Adrenal gland (tissue), 9 donors: ENCODE measurements at regions not wholly inside any gene's neighbourhood (a gene's known extent, or its start where the extent isn't known, plus 50 kb on each side); places are given as distances from the start of the nearest gene placed in this dataset.

Experiments used
- DNase-seq, 7 donors: peaks; one replicate each; pipeline ENCODE4 v3.0.0-alpha.2; 2019 to 2020
- H3K27ac ChIP-seq, 5 donors: fragments of 200-600 bp; sonication (generic) in 4 of 5; 1 replicate in 3 of 5; 2 replicates in 2 of 5; pipeline versions ENCODE4 v1.5.1 to v1.8.0; 2016 to 2020; ENCODE audit warnings: mild to moderate bottlenecking in 1 of 5
- H3K27me3 ChIP-seq: fragments of 200-600 bp; 2 replicates; pipeline ENCODE4 v1.8.0; 2021
- H3K36me3 ChIP-seq, 2 donors: fragments of 200-600 bp; replicated peaks in 1 of 2; 1 replicate in 1 of 2; 2 replicates in 1 of 2; pipeline versions ENCODE4 v1.5.1 to v1.8.0; 2018 to 2022
- H3K4me1 ChIP-seq, 2 donors: fragments of 200-600 bp; replicated peaks in 1 of 2; 1 replicate in 1 of 2; 2 replicates in 1 of 2; pipeline versions ENCODE4 v1.5.1 to v1.8.0; 2018 to 2021
- H3K4me3 ChIP-seq, 4 donors: fragments of 200-600 bp; sonication (generic) in 3 of 4; one replicate each; pipeline ENCODE4 v1.5.1; 2016 to 2018
- H3K9me3 ChIP-seq, 3 donors: fragments of 200-600 bp; sonication (generic) in 1 of 3; replicated peaks in 1 of 3; 1 replicate in 2 of 3; 2 replicates in 1 of 3; pipeline versions ENCODE4 v1.5.1 to v1.8.0; 2016 to 2021
- POLR2A ChIP-seq, 2 donors: fragments of 450-650 bp; IDR thresholded peaks; one replicate each; pipeline ENCODE4 v1.6.1; 2017; ENCODE audit warnings: antibody characterized with exemption in 2 of 2, mild to moderate bottlenecking in 2 of 2, moderate library complexity in 1 of 2
- WGBS, 4 donors: extraction: QIAGEN DNeasy Blood & Tissue Kit in 2 of 4; methylation state at CpG; one replicate each; pipeline versions ENCODE4 v1.1.5 to v1.1.7; 2013 to 2017; 5-methylcytosine and 5-hydroxymethylcytosine counted together
- intact Hi-C, 2 donors: fragments of 100-400 bp; cut with DNase I; formaldehyde crosslinking; loops; one replicate each; pipeline versions ENCODE4 v1.14.1 to v1.15.0; 2022 to 2023
- TF ChIP-seq, protein P1 (sequence below), 6 experiments: fragments of 450-650 bp in 4 of 6; fragments of 200-600 bp in 2 of 6; sonication (generic) in 1 of 6; IDR thresholded peaks; 1 replicate in 5 of 6; 2 replicates in 1 of 6; pipeline versions ENCODE4 v1.5.1 to v1.8.0; 2016 to 2021; ENCODE audit warnings: antibody characterized with exemption in 6 of 6, mild to moderate bottlenecking in 2 of 6, moderate library complexity in 1 of 6
- donor health status: healthy with polysubstance abuse.
- donor health status: Bipolar disorder and iron deficiency.
- donor health status: DM: yes; HTN: yes; CAD: no.
- donor health status: DM: no; HTN: no; CAD: no.
- donor health status: DM: no; HTN: no; CAD: no.

DNA sequence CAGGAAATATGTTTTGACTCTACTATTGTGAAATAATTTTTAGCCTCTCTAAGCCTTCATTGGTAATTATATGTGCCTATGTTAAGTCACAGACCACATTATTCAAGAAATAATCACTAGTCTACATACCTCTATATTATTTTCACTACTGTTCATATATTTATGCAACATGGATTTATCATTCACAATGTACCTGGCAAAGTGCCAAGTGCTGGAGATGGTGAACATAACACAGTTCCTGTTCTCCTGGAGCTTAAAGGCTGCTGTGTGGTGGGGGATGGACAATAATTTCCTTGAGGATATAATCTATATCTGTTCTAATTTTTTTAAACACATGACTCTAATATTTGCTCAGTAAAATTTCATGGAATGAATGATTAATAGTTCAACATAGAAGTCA, 527.7 kb upstream of the CXorf51A start:
- no peak for TF ChIP-seq POLR2A (IDR thresholded peaks at IDR 0.05)
- TF ChIP-seq, protein P1, sequence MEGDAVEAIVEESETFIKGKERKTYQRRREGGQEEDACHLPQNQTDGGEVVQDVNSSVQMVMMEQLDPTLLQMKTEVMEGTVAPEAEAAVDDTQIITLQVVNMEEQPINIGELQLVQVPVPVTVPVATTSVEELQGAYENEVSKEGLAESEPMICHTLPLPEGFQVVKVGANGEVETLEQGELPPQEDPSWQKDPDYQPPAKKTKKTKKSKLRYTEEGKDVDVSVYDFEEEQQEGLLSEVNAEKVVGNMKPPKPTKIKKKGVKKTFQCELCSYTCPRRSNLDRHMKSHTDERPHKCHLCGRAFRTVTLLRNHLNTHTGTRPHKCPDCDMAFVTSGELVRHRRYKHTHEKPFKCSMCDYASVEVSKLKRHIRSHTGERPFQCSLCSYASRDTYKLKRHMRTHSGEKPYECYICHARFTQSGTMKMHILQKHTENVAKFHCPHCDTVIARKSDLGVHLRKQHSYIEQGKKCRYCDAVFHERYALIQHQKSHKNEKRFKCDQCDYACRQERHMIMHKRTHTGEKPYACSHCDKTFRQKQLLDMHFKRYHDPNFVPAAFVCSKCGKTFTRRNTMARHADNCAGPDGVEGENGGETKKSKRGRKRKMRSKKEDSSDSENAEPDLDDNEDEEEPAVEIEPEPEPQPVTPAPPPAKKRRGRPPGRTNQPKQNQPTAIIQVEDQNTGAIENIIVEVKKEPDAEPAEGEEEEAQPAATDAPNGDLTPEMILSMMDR (IDR thresholded peaks at IDR 0.05) = no peak
- intact Hi-C loops = no loop called here
- Histone ChIP-seq H3K4me3 (no peak overlapping the region), H3K27me3 (no peaks in the 10 kb centered on the region), H3K9me3 (no peaks in the 10 kb centered on the region), H3K27ac (no peak overlapping the region), H3K4me1 (no peaks in the 10 kb centered on the region), H3K36me3 (no peaks in the 10 kb centered on the region)
- peak in 2 of 7 donors; percentile 4 to 24 for DNase-seq

DNA sequence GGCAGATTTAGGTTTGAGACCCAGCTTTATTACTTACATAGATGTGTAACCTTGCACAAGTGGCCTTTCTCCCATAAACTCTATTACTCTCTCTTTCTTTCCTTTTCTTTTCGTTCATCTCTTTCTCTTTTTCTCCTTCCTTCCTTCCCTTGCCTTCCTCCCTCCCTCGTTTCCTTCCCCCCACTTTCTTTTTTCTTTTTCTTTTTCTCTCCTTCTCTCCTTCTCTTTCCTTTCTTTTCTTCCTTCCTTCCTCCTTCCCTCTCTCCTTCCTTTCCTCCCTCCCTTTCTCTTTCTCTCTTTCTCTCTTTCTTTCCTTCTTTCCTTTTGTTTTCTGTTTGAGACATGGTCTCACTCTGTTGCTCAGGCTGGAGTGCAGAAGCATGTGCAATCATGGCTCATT, 526.4 kb upstream of the CXorf51A start:
- no peaks in the 10 kb centered on the region for H3K27me3 ChIP-seq
- intact Hi-C loops = no loop called here
- H3K4me1 ChIP-seq = no peaks in the 10 kb centered on the region
- no peak for TF ChIP-seq POLR2A (IDR thresholded peaks at IDR 0.05)
- TF ChIP-seq, protein P1 (IDR thresholded peaks at IDR 0.05) = no peak
- no peak for DNase-seq
- H3K27ac ChIP-seq = no peak overlapping the region
- WGBS, 4 donors = 37 to 84% (median 71%) methylated on average over 2 of the region's 2 CpGs
- no peaks in the 10 kb centered on the region for H3K36me3 ChIP-seq
- no peak overlapping the region for H3K4me3 ChIP-seq
- H3K9me3 ChIP-seq = no peaks in the 10 kb centered on the region

DNA sequence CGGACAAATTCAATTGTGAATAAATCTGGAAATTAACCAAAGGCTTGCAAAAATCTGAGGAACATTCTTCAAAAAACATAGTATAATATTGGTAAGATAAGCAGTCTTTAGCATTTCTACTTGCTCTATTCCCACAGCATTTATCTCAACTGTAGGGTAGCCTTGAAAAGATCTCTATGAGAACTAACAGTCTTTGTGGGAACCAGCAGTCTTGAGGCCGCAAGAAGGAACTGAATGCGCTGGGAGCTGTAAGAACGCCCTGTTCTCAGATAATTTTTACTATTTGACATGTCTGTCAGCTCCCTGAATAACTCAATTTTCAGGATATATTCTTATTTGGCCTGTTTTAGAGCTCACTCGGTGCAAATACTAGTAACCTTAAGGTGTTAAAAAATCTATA, 519.3 kb upstream of the CXorf51A start:
- no peaks in the 10 kb centered on the region for H3K36me3 ChIP-seq
- DNase-seq = no peak
- H3K9me3 ChIP-seq = no peaks in the 10 kb centered on the region
- H3K27ac ChIP-seq = no peak overlapping the region
- H3K4me3 ChIP-seq = no peak overlapping the region
- H3K4me1 ChIP-seq = no peaks in the 10 kb centered on the region
- intact Hi-C loops = no loop called here
- 62 to 79% (median 71%) methylated on average over 5 of the region's 5 CpGs for WGBS, 4 donors
- no peak for TF ChIP-seq POLR2A (IDR thresholded peaks at IDR 0.05)
- TF ChIP-seq, protein P1 (IDR thresholded peaks at IDR 0.05) = no peak
- H3K27me3 ChIP-seq = no peaks in the 10 kb centered on the region

DNA sequence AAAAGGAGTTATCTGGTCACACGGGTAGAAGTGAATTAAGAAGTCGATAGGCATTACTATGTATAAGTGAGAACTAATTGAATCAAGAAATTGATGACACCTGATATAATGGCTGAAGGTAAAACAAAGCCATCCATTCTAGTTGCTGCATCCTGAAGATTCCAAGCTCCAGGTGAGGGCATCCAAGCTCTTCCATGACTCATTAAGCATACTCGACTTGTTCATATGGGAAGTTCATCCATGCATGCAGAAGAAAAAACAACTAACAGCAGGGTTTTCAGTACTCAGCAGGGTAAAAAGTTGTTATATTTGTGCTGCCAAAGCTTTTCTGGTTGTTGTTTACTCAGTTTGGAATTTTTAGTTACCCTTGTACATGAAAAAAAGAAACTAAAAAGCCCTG, 508.0 kb upstream of the CXorf51A start:
- TF ChIP-seq POLR2A (IDR thresholded peaks at IDR 0.05) = no peak
- TF ChIP-seq, protein P1 (IDR thresholded peaks at IDR 0.05) = no peak
- intact Hi-C loops = no loop called here
- Histone ChIP-seq H3K4me1 (no peaks in the 10 kb centered on the region), H3K9me3 (no peaks in the 10 kb centered on the region), H3K27me3 (no peaks in the 10 kb centered on the region), H3K36me3 (no peaks in the 10 kb centered on the region), H3K27ac (no peak overlapping the region), H3K4me3 (no peak overlapping the region)
- WGBS, 4 donors = 75 to 88% (median 82%) methylated on average over 3 of the region's 3 CpGs
- no peak for DNase-seq
